ENCODE measurements at regions not wholly inside any gene's neighbourhood (a gene's known extent, or its start where the extent isn't known, plus 50 kb on each side); places are given as distances from the start of the nearest gene placed in this dataset.

DNA sequence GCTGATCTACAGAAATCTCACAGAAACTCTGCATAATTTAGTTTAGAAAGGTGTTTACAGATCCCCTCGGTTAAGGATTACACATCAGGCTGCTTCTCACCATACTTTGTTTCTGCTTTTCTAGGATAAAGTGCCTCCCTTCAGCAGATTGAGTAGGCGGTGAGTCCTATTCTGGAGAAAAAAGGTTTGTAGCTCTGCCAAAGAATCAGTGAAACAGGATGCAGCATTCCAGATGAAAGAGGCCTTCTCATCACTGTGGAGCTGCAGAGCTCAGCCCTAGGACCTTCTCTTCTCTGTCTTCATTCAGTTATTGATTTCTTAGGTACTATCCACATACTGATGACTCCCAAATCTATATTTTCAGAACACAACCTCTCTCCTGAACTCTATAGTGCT is 155.5 kb upstream of the KRR1 start:
- Histone ChIP-seq H3K79me2 (ENCODE audit: low read depth) (no peaks in the 10 kb centered on the region), H3K9me3 (ENCODE audit: low read depth) (no peaks in the 10 kb centered on the region), H3K27ac (peak overlapping the region; percentile 54), H3K4me2 (peak overlapping the region; percentile 41), H3K4me3 (no peak overlapping the region), H3K9ac (no peak overlapping the region), H3K4me1 (peaks cover 11% of the 10 kb centered on the region), H3K36me3 (no peaks in the 10 kb centered on the region), H2AFZ (replicated peaks) (peak overlapping the region; percentile 90), H4K20me1 (ENCODE audit: low read depth) (no peaks in the 10 kb centered on the region), H3K27me3 (no peaks in the 10 kb centered on the region), H3F3A (ENCODE audit: low read depth) (peaks cover 9% of the 10 kb centered on the region)
- Mint-ChIP-seq H3K27me3 (ENCODE audit: insufficient read depth, low read depth) (no peaks in the 10 kb centered on the region), H3K36me3 (no peaks in the 10 kb centered on the region), H3K9me3 (no peaks in the 10 kb centered on the region), H3K27ac (no peak overlapping the region), H3K4me1 (peaks cover 23% of the 10 kb centered on the region), H3K4me3 (no peak overlapping the region)
- DNase-seq (ENCODE audit: low spot score), result peak; percentile 20
- TF ChIP-seq CTCF (IDR thresholded peaks at IDR 0.05) (no peak), EZH2phosphoT487 (IDR thresholded peaks at IDR 0.05) (no peak), EZH2 (IDR thresholded peaks at IDR 0.05) (no peak)

GRCh38 chr12:75666126-75666938 is 154.9 kb upstream of the KRR1 start:
- Mint-ChIP-seq H3K9me3 (no peaks in the 10 kb centered on the region), H3K4me1 (peaks cover 23% of the 10 kb centered on the region), H3K27me3 (ENCODE audit: insufficient read depth, low read depth) (no peaks in the 10 kb centered on the region), H3K4me3 (no peak overlapping the region), H3K27ac (peak overlapping the region; percentile 98), H3K36me3 (no peaks in the 10 kb centered on the region)
- H3K9ac ChIP-seq, result no peak overlapping the region
- peaks cover 11% of the 10 kb centered on the region for H3K4me1 ChIP-seq
- H3K4me3 ChIP-seq, result no peak overlapping the region
- no peaks in the 10 kb centered on the region for H3K9me3 ChIP-seq (ENCODE audit: low read depth)
- DNase-seq (ENCODE audit: low spot score), result no peak
- H3K27me3 ChIP-seq, result no peaks in the 10 kb centered on the region
- peak overlapping the region; percentile 90 for H2AFZ ChIP-seq (replicated peaks)
- no peak for TF ChIP-seq CTCF (IDR thresholded peaks at IDR 0.05)
- TF ChIP-seq EZH2phosphoT487 (IDR thresholded peaks at IDR 0.05), result no peak
- no peaks in the 10 kb centered on the region for H4K20me1 ChIP-seq (ENCODE audit: low read depth)
- H3K4me2 ChIP-seq, result peak overlapping the region; percentile 41
- H3F3A ChIP-seq (ENCODE audit: low read depth), result peaks cover 9% of the 10 kb centered on the region
- no peaks in the 10 kb centered on the region for H3K36me3 ChIP-seq
- H3K79me2 ChIP-seq (ENCODE audit: low read depth), result no peaks in the 10 kb centered on the region
- H3K27ac ChIP-seq, result peak overlapping the region; percentile 54

GRCh38 chr12:75665216-75665615 is 153.8 kb upstream of the KRR1 start:
- peaks cover 23% of the 10 kb centered on the region for H3K4me1 Mint-ChIP-seq
- H2AFZ ChIP-seq (replicated peaks), result no peak overlapping the region
- H3K9ac ChIP-seq, result no peak overlapping the region
- H4K20me1 ChIP-seq (ENCODE audit: low read depth), result no peaks in the 10 kb centered on the region
- no peaks in the 10 kb centered on the region for H3K27me3 ChIP-seq
- TF ChIP-seq EZH2 (IDR thresholded peaks at IDR 0.05) (no peak), CTCF (IDR thresholded peaks at IDR 0.05) (no peak), EZH2phosphoT487 (IDR thresholded peaks at IDR 0.05) (no peak)
- H3K9me3 Mint-ChIP-seq, result no peaks in the 10 kb centered on the region
- no peaks in the 10 kb centered on the region for H3K36me3 Mint-ChIP-seq
- H3K4me3 ChIP-seq, result no peak overlapping the region
- no peak overlapping the region for H3K4me3 Mint-ChIP-seq
- peaks cover 9% of the 10 kb centered on the region for H3F3A ChIP-seq (ENCODE audit: low read depth)
- DNase-seq (ENCODE audit: low spot score), result no peak
- H3K9me3 ChIP-seq (ENCODE audit: low read depth), result no peaks in the 10 kb centered on the region
- no peak overlapping the region for H3K27ac ChIP-seq
- peaks cover 11% of the 10 kb centered on the region for H3K4me1 ChIP-seq
- no peaks in the 10 kb centered on the region for H3K36me3 ChIP-seq
- H3K27me3 Mint-ChIP-seq (ENCODE audit: insufficient read depth, low read depth), result no peaks in the 10 kb centered on the region
- H3K4me2 ChIP-seq, result no peak overlapping the region
- H3K27ac Mint-ChIP-seq, result no peak overlapping the region
- no peaks in the 10 kb centered on the region for H3K79me2 ChIP-seq (ENCODE audit: low read depth)
